ENCODE measurements at regions not wholly inside any gene's neighbourhood (a gene's known extent, or its start where the extent isn't known, plus 50 kb on each side); places are given as distances from the start of the nearest gene placed in this dataset.

GRCh38 chr11:82288471-82288870 is 445.2 kb downstream of the FAM181B start:
- no peak overlapping the region for H3K4me3 ChIP-seq (ENCODE audit: extremely low read depth in 1 of 4, insufficient read depth in 2 of 4, low read depth in 3 of 4, low read length in 4 of 4)
- peaks cover 2% of the 10 kb centered on the region; the same call in 1 of the 2 replicates for H3K23me2 ChIP-seq (ENCODE audit: low read depth, low read length)
- H3K23ac ChIP-seq (ENCODE audit: insufficient read length) = no peak overlapping the region
- H3K79me2 ChIP-seq (ENCODE audit: control insufficient read depth in 1 of 2, insufficient read depth in 2 of 2, low read length in 2 of 2) = no peaks in the 10 kb centered on the region
- no peak overlapping the region for H2BK120ac ChIP-seq (replicated peaks; ENCODE audit: low read depth, low read length)
- no peaks in the 10 kb centered on the region for H3K79me1 ChIP-seq (ENCODE audit: low read depth, low read length)
- H2BK20ac ChIP-seq (ENCODE audit: low read length) = no peak overlapping the region
- no peaks in the 10 kb centered on the region for H3K27me3 ChIP-seq (replicated peaks in 1 of 4; ENCODE audit: control insufficient read depth in 3 of 4, extremely low read depth in 1 of 4, insufficient read depth in 3 of 4, low read length in 3 of 4)
- no peak overlapping the region for H4K5ac ChIP-seq (ENCODE audit: insufficient read length, low read depth, low read length)
- H3K4me2 ChIP-seq (ENCODE audit: insufficient read depth in 1 of 2, low read depth in 2 of 2, low read length in 2 of 2) = no peak overlapping the region
- no peaks in the 10 kb centered on the region for H3K4me1 ChIP-seq (replicated peaks in 1 of 4; ENCODE audit: control insufficient read depth in 3 of 4, insufficient read depth in 4 of 4, low read length in 3 of 4)
- H3K9ac ChIP-seq (replicated peaks in 1 of 4; ENCODE audit: extremely low read depth in 1 of 4, low read depth in 3 of 4, low read length in 3 of 4) = no peak overlapping the region
- no peak overlapping the region for H2BK5ac ChIP-seq (ENCODE audit: low read depth, low read length)
- H3K36me3 ChIP-seq (ENCODE audit: control insufficient read depth in 2 of 4, insufficient read depth in 4 of 4, low read length in 3 of 4) = no peaks in the 10 kb centered on the region
- 89% methylated on average over 2 of the region's 2 CpGs; no CpG with 5 or more reads in 1 of the 2 experiments for WGBS, 2 experiments (ENCODE audit: extremely low coverage in 1 of 2, insufficient coverage in 1 of 2, insufficient read length in 1 of 2, insufficient replicate concordance in 2 of 2, low coverage in 1 of 2, low lambda C conversion rate in 2 of 2, missing lambda C conversion rate in 1 of 2)
- H4K8ac ChIP-seq (ENCODE audit: extremely low read depth, insufficient read depth, low read length) = no peak overlapping the region
- DNase-seq (ENCODE audit: low read depth in 1 of 2, low spot score in 2 of 2) (no peak), FAIRE-seq (no peak)
- no peak overlapping the region for H3K27ac ChIP-seq (ENCODE audit: low read depth, low read length)
- H2BK15ac ChIP-seq (ENCODE audit: low read length) = no peak overlapping the region
- H3K4ac ChIP-seq (replicated peaks; ENCODE audit: insufficient read length, low read depth, low read length) = no peak overlapping the region
- ChIA-PET POLR2A (ENCODE audit: partially characterized antibody) (no interaction called here), CTCF (ENCODE audit: partially characterized antibody) (interaction anchor here (1.6 kb wide), 1 partner anchor 9 kb away, joined by 5 read pairs; no protein-coding TSS in a partner anchor)
- no peak overlapping the region for H3K18ac ChIP-seq (ENCODE audit: extremely low read depth, low read length)
- H2BK12ac ChIP-seq (ENCODE audit: low read depth, low read length) = no peak overlapping the region
- no peak overlapping the region for H4K91ac ChIP-seq (replicated peaks; ENCODE audit: insufficient read length, low read length)
- H2AFZ ChIP-seq (ENCODE audit: low read length) = no peak overlapping the region
- no peak overlapping the region for H2AK5ac ChIP-seq (ENCODE audit: low read depth, low read length)
- no peak for TF ChIP-seq SP1 (IDR thresholded peaks at IDR 0.05; ENCODE audit: low read depth, low read length)
- no peak for TF ChIP-seq NANOG (IDR thresholded peaks at IDR 0.05; ENCODE audit: insufficient read depth, low read depth, low read length, poor library complexity, severe bottlenecking)
- no peak for TF ChIP-seq TCF12 (IDR thresholded peaks at IDR 0.05; ENCODE audit: low read depth, low read length)
- TF ChIP-seq MAX (IDR thresholded peaks at IDR 0.05) = no peak
- TF ChIP-seq HDAC6 (IDR thresholded peaks at IDR 0.05; ENCODE audit: low read depth, low read length) = no peak
- TF ChIP-seq GTF2F1 (IDR thresholded peaks at IDR 0.05; ENCODE audit: borderline replicate concordance, low read depth, low read length) = no peak
- TF ChIP-seq JUND (IDR thresholded peaks at IDR 0.05; ENCODE audit: low read length) = no peak
- TF ChIP-seq JUN (IDR thresholded peaks at IDR 0.05; ENCODE audit: low read depth, low read length) = no peak
- H3K9me3 ChIP-seq (ENCODE audit: insufficient read depth in 2 of 2, low read depth in 1 of 2, low read length in 1 of 2) = no peaks in the 10 kb centered on the region
- no peak overlapping the region for H3K14ac ChIP-seq (ENCODE audit: insufficient read length)
- H4K20me1 ChIP-seq (replicated peaks in 1 of 2; ENCODE audit: control insufficient read depth in 1 of 2, insufficient read depth in 2 of 2, low read length in 2 of 2) = no peaks in the 10 kb centered on the region
- no peak overlapping the region for H3K56ac ChIP-seq (replicated peaks; ENCODE audit: insufficient read length, low read depth, low read length)

All from H1 (cell line).